Fibroblast of mammary gland (primary cell): ENCODE measurements at regions not wholly inside any gene's neighbourhood (a gene's known extent, or its start where the extent isn't known, plus 50 kb on each side); places are given as distances from the start of the nearest gene placed in this dataset.

Experiments used
- DNase-seq: peaks from one replicate; pipeline ENCODE4 v3.0.0-alpha.2; 2010; ENCODE audit warnings: low read depth
- H3K4me3 ChIP-seq: 2 replicates; pipeline ENCODE4 v1.5.1; 2011; ENCODE audit warnings: low read depth, mild to moderate bottlenecking, low read length, moderate library complexity; ENCODE audit not compliant: control insufficient read depth
- TF ChIP-seq, protein P1 (sequence below): conservative IDR thresholded peaks from 2 replicates; pipeline ENCODE4 v1.5.1; 2011; ENCODE audit warnings: low read depth, low read length, inconsistent platforms; ENCODE audit not compliant: control insufficient read depth, insufficient read depth

DNA sequence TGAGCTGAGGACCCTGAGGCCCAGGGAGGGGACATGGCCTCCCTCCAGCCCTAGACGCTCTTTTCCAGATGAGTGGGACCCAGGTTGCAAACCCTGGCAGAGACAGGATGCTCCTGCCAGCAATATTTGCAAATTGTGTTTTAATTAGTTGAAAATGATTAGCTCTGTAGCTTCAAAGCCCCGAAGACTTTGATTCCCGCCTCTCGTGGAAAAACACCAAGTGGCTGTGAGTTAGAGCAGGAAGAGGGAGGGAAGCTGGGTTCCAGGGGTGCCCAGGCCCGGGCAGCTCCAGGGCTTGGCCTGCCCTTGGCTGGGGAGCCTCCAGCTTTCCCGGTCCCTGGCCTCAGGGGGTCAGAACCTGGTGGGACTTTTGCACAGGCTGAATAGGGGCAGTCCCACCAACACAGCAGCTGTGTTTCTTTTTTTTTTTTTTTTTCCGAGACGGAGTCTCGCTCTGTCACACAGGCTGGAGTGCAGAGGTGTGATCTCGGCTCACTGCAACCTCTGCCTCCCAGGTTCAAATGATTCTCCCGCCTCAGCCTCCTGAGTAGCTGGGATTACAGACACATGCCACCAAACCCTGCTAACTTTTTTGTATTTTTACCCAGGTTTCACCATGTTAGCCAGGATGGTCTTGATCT, 101.6 kb upstream of the RTL6 start:
- TF ChIP-seq, protein P1, sequence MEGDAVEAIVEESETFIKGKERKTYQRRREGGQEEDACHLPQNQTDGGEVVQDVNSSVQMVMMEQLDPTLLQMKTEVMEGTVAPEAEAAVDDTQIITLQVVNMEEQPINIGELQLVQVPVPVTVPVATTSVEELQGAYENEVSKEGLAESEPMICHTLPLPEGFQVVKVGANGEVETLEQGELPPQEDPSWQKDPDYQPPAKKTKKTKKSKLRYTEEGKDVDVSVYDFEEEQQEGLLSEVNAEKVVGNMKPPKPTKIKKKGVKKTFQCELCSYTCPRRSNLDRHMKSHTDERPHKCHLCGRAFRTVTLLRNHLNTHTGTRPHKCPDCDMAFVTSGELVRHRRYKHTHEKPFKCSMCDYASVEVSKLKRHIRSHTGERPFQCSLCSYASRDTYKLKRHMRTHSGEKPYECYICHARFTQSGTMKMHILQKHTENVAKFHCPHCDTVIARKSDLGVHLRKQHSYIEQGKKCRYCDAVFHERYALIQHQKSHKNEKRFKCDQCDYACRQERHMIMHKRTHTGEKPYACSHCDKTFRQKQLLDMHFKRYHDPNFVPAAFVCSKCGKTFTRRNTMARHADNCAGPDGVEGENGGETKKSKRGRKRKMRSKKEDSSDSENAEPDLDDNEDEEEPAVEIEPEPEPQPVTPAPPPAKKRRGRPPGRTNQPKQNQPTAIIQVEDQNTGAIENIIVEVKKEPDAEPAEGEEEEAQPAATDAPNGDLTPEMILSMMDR = no peak
- H3K4me3 ChIP-seq = no peak overlapping the region
- DNase-seq = no peak

DNA sequence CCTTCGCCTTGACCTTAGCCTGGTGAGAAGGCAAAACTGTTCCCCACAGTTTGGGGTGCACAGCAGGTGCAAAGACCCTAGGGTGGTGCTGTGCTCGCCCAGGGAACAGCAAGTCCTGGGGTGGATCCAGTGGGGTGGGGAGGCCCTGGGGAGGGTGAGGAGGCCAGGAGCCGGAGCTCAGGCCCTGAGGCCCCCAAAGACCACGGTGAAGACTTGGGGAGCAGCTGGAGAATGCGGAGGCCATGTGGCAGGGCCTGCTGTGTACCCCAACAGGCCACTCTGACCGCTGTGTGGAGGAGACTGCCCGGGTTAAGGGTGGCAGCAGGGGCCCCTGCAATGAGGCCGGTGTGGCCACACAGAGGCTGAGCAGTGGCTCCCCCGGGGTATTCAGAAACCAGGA, 101.1 kb upstream of the RTL6 start:
- DNase-seq = no peak
- TF ChIP-seq, protein P1 = no peak
- H3K4me3 ChIP-seq = no peak overlapping the region

DNA sequence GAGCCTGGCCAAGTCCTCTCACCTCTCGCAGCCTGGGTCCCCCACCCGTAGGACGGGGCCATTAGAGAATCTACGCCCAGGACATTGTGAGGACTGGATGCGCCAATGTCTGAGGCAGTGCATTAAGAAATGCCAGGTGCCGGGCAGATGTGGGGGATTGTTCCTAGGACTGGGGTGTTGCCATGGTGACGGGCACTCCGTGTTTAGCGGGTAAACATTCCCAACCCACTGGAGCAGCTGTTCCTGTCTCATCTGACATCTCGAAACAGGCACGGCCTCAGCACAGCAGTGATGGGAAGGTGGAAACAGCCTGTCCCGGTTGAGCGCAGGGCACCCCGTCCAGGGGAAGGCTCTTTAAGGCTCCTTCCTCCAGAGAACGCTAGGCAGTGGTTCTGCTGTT, 99.6 kb upstream of the RTL6 start:
- DNase-seq = peak; percentile 5
- H3K4me3 ChIP-seq = no peak overlapping the region
- TF ChIP-seq, protein P1 = no peak

DNA sequence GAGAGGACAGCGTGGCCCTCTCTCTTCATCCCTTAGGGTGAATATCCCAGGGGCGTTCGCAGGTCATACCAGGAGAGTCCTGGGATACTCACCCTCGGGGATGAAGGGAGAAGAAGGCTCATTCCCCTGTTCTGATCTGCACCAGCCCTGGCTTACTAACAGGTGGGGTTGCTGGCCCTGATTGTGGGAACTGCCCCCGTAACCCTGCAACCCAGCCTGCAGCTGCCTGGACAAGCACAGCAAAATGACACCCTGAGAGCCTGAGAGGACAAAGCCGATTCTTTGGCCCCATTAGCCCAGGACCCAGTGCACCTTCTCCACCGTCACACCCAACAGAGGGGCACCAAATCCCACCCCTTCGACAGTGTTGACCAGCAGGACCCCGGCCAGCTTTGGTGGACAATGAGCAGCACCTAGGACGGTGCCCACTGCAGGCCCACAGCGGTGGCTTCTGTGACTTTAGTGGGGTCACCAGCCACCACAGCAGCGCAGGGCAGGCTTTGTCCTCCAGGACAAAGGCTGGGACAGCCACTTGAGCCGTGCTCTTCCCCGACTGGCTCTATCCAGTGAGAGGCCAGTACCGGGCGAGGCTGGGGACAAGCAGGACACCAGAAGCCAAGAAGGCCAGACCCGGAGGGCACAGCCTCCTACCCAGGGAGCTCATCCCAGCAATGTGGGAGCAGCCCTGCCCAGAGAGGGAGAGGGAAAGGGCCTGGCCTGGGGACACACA, 98.5 kb upstream of the RTL6 start:
- no peak for DNase-seq
- TF ChIP-seq, protein P1 = no peak
- H3K4me3 ChIP-seq = no peak overlapping the region

DNA sequence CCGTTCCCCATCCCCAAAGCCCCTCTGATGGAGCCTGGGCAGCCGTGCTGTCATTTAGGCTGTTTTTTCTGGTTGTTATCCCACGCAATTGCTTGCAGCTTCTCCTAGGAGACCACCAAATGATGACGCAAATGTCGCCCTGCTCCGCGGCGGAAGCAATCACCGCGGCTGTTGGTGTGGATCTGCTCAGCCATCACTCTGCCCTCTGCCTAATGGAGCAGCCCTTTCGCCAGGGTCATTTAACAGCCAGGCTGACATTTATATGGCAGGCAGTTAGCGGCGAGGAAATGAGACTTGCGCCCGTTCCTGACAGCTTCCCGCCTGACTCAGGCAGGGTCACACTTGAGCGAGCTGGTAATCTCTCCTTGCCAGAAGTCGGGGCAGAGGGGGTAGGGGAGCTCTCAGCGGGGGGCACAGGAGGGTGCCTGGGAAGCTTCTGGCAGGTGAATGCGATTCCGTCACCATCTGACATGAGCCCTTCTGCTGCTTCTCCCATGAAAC, 97.9 kb upstream of the RTL6 start:
- TF ChIP-seq, protein P1 = no peak
- H3K4me3 ChIP-seq = no peak overlapping the region
- peak; percentile 14 for DNase-seq

DNA sequence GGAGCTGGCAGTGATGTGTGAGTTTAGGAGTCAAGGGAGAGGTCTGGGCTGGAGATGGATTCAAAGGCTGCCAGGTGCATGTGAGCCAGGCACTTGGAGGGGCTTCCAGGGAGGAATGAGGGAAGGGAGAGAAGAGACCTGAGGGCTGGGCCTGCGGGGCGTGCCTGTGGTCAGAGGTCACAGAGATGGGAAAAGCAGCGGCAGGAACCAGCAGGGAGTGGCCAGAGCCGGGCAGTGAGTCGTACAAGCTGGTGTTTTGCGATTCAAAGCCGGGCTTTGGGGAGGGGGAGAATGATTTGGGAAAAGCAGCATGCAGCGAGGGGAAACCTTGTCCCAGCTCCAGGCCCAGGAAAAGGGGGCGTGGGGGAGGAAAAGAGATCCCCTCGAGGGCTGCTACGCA, 96.9 kb upstream of the RTL6 start:
- DNase-seq = no peak
- TF ChIP-seq, protein P1 = no peak

More for the DNA sequence above, 96.9 kb upstream of the RTL6 start:
- no peak overlapping the region for H3K4me3 ChIP-seq
